ENCODE measurements at regions not wholly inside any gene's neighbourhood (a gene's known extent, or its start where the extent isn't known, plus 50 kb on each side); places are given as distances from the start of the nearest gene placed in this dataset.
"Not testable (repeated sequence)": the region's sequence is repeated elsewhere in the genome, so short reads cannot be mapped to it uniquely, and the experiment has no call there.

GRCh38 chr4:134862116-134862515, 660.5 kb upstream of the PABPC4L start:
- intact Hi-C loops (cut with DNase I) = no loop called here

GRCh38 chr4:134848681-134849080, 647.1 kb upstream of the PABPC4L start:
- no peaks in the 10 kb centered on the region for H3K4me1 ChIP-seq (ENCODE audit: control insufficient read depth in 2 of 3, insufficient read depth in 2 of 3, low read depth in 1 of 3, low read length in 3 of 3)
- no peak for DNase-seq
- H3K27me3 ChIP-seq (ENCODE audit: control insufficient read depth, insufficient read depth, low read length) = no peaks in the 10 kb centered on the region
- H3K36me3 ChIP-seq (ENCODE audit: control insufficient read depth in 2 of 3, insufficient read depth in 3 of 3, low read length in 3 of 3) = no peaks in the 10 kb centered on the region
- intact Hi-C loops (cut with DNase I) = no loop called here
- no peak overlapping the region for H3K4me3 ChIP-seq (ENCODE audit: low read length in 3 of 3)
- TF ChIP-seq, protein P1, sequence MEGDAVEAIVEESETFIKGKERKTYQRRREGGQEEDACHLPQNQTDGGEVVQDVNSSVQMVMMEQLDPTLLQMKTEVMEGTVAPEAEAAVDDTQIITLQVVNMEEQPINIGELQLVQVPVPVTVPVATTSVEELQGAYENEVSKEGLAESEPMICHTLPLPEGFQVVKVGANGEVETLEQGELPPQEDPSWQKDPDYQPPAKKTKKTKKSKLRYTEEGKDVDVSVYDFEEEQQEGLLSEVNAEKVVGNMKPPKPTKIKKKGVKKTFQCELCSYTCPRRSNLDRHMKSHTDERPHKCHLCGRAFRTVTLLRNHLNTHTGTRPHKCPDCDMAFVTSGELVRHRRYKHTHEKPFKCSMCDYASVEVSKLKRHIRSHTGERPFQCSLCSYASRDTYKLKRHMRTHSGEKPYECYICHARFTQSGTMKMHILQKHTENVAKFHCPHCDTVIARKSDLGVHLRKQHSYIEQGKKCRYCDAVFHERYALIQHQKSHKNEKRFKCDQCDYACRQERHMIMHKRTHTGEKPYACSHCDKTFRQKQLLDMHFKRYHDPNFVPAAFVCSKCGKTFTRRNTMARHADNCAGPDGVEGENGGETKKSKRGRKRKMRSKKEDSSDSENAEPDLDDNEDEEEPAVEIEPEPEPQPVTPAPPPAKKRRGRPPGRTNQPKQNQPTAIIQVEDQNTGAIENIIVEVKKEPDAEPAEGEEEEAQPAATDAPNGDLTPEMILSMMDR (IDR thresholded peaks at IDR 0.05; ENCODE audit: borderline replicate concordance, extremely low read depth, insufficient read depth) = no peak
- H3K9ac ChIP-seq (ENCODE audit: low read length in 3 of 3) = no peak overlapping the region
- no peak for FAIRE-seq
- no peak overlapping the region for H3K27ac ChIP-seq (ENCODE audit: low read depth in 2 of 2, low read length in 2 of 2)
- H3K9me3 ChIP-seq (ENCODE audit: control insufficient read depth in 2 of 3, insufficient read depth in 1 of 3, low read length in 3 of 3) = no peaks in the 10 kb centered on the region

More at GRCh38 chr4:134862116-134862515, 660.5 kb upstream of the PABPC4L start:
- no peak overlapping the region for H3K9ac ChIP-seq (ENCODE audit: low read length in 3 of 3)
- FAIRE-seq (no peak), DNase-seq (no peak)
- no peak overlapping the region for H3K27ac ChIP-seq (ENCODE audit: low read depth in 2 of 2, low read length in 2 of 2)
- H3K27me3 ChIP-seq (ENCODE audit: control insufficient read depth, insufficient read depth, low read length) = no peaks in the 10 kb centered on the region
- TF ChIP-seq, protein P1 (IDR thresholded peaks at IDR 0.05; ENCODE audit: borderline replicate concordance, extremely low read depth, insufficient read depth) = no peak
- no peaks in the 10 kb centered on the region for H3K4me1 ChIP-seq (ENCODE audit: control insufficient read depth in 2 of 3, insufficient read depth in 2 of 3, low read depth in 1 of 3, low read length in 3 of 3)
- H3K9me3 ChIP-seq (ENCODE audit: control insufficient read depth in 2 of 3, insufficient read depth in 1 of 3, low read length in 3 of 3) = no peaks in the 10 kb centered on the region
- H3K36me3 ChIP-seq (ENCODE audit: control insufficient read depth in 2 of 3, insufficient read depth in 3 of 3, low read length in 3 of 3) = no peaks in the 10 kb centered on the region
- no peak overlapping the region for H3K4me3 ChIP-seq (ENCODE audit: low read length in 3 of 3)

DNA sequence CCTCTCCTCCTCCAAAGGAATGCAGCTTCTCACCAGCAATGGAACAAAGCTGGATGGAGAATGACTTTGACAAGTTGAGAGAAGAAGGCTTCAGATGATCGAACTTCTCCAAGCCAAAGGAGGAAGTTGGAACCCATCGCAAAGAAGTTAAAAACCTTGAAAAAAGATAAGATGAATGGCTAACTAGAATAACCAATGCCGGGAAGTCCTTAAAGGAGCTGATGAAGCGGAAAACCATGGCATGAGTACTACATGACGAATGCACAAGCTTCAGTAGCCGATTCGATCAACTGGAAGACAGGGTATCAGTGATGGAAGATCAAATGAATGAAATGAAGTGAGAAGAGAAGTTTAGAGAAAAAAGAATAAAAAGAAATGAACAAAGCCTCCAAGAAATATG, 629.2 kb upstream of the PABPC4L start:
- H3K27ac ChIP-seq (ENCODE audit: low read depth in 2 of 2, low read length in 2 of 2); H3K27me3 ChIP-seq (ENCODE audit: control insufficient read depth, insufficient read depth, low read length); H3K36me3 ChIP-seq (ENCODE audit: control insufficient read depth in 2 of 3, insufficient read depth in 3 of 3, low read length in 3 of 3); intact Hi-C loops (cut with DNase I); H3K9me3 ChIP-seq (ENCODE audit: control insufficient read depth in 2 of 3, insufficient read depth in 1 of 3, low read length in 3 of 3); H3K4me1 ChIP-seq (ENCODE audit: control insufficient read depth in 2 of 3, insufficient read depth in 2 of 3, low read depth in 1 of 3, low read length in 3 of 3); DNase-seq; H3K9ac ChIP-seq (ENCODE audit: low read length in 3 of 3); H3K4me3 ChIP-seq (ENCODE audit: low read length in 3 of 3); FAIRE-seq: not testable (repeated sequence)

- no peak overlapping the region for H3K9ac ChIP-seq (ENCODE audit: low read length in 3 of 3)
- H3K27ac ChIP-seq (ENCODE audit: low read depth in 2 of 2, low read length in 2 of 2) = no peak overlapping the region
- H3K4me3 ChIP-seq (ENCODE audit: low read length in 3 of 3) = no peak overlapping the region
- H3K27me3 ChIP-seq (ENCODE audit: control insufficient read depth, insufficient read depth, low read length) = no peaks in the 10 kb centered on the region
- no peaks in the 10 kb centered on the region for H3K9me3 ChIP-seq (ENCODE audit: control insufficient read depth in 2 of 3, insufficient read depth in 1 of 3, low read length in 3 of 3)
- TF ChIP-seq, protein P1 (IDR thresholded peaks at IDR 0.05; ENCODE audit: borderline replicate concordance, extremely low read depth, insufficient read depth) = no peak
- DNase-seq = no peak
- intact Hi-C loops (cut with DNase I) = no loop called here
- H3K4me1 ChIP-seq (ENCODE audit: control insufficient read depth in 2 of 3, insufficient read depth in 2 of 3, low read depth in 1 of 3, low read length in 3 of 3) = no peaks in the 10 kb centered on the region
- no peaks in the 10 kb centered on the region for H3K36me3 ChIP-seq (ENCODE audit: control insufficient read depth in 2 of 3, insufficient read depth in 3 of 3, low read length in 3 of 3)
- FAIRE-seq = no peak
These were observed 611.0 kb upstream of the PABPC4L start for GRCh38 chr4:134812611-134813010.
